ENCODE measurements at regions not wholly inside any gene's neighbourhood (a gene's known extent, or its start where the extent isn't known, plus 50 kb on each side); places are given as distances from the start of the nearest gene placed in this dataset.

DNA sequence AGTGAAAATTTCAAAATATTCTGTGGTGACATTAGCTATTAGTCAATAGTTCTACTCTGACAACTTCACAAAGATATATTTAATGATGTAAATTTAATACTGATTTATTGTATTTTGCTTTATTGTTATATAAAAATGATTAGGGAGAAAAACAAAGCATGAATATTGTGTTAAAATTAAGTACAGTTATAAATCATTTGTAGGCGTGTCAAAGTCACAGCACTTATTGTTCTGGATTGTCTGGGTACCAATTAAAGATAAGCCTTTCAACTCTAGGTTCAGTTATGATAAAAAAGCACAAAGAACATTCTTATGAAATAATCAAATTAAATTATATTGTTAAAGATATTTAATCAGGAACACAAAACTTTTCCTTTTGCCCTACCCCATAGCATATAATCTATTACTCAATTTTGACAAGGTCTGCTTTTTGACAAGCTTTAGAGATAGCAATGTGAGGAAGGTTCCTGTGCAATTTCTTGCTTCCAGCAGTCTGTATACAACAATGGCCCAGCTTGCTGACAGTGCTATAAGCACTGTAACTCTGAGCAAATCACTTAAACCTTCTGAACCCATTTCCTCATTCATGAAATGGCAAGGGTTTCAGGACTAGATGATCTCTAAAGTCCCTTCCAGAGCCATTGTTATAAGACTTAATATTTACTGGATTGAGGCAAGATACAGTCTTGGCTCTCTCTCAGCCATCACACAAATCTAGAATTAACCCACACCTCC, 910.3 kb upstream of the LCORL start:
- no peak for DNase-seq

DNA sequence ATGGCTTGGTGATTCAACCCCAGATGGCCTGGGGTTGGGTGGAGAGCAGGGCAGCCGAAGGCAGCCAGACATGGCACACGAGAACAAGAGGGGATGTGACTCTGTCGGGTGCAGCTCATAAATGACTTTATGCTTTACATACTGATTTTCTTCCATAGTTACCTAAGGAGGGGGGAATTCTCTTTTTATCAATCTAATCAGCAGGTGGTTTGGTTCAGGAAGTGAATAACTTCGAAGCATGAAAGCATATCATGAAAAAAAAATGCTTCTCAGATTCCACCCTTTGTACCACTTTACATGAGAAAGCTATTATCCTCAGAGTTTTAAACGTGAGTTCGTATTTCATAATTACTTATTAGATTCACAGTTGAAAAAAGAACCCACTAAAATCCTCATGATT, 908.9 kb upstream of the LCORL start:
- no peak for DNase-seq

- no peak for DNase-seq
Measured at GRCh38 chr4:18923496-18924161, 902.1 kb upstream of the LCORL start.

GRCh38 chr4:18917689-18918088, 896.1 kb upstream of the LCORL start:
- DNase-seq = no peak

DNA sequence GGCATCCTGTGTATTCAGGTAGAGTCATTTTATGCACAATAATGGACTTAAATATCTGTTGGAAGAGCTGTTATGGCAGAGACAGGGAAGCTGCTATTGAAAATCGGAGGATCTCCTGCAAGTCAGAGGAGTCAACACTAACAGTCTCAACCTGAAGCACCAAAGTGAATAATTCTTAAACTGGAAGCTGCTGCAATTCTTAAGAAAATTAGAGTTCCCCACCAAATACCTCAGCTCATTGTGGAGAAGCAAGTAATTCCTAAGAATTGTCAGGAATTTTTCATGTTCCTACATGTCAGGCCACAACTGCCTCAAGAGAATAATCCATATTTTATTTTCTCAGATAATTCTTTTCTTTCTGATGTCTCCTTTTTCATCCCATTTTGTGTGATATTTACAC, 892.6 kb upstream of the LCORL start:
- no peak for DNase-seq

- no peak for DNase-seq
Measured at GRCh38 chr4:18894928-18895327, 873.4 kb upstream of the LCORL start.

- DNase-seq = no peak
Measured at GRCh38 chr4:18882468-18882867, 860.9 kb upstream of the LCORL start.

GRCh38 chr4:18881556-18881955, 860.0 kb upstream of the LCORL start:
- DNase-seq = no peak

GRCh38 chr4:18880871-18881270, 859.3 kb upstream of the LCORL start:
- no peak for DNase-seq

DNA sequence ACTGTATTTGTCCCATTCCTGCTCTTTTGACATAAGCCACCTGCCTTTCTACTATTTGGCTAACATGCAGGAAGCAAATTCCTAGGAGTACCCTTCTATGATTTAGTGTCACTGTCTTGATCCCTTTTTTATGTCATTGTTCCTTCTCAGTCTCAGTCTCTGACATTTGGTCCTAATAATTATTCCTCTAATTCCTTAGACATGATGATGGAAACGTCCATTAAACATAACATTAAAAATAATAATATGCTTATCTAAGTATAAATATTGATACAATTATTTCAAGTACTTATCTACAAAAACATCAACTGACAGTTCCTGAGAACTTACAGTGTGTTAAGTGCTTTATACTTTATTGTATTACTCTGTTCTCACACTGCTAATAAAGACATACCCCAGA, 857.0 kb upstream of the LCORL start:
- no peak for DNase-seq

GRCh38 chr4:18869166-18869565, 847.6 kb upstream of the LCORL start:
- no peak for DNase-seq

DNA sequence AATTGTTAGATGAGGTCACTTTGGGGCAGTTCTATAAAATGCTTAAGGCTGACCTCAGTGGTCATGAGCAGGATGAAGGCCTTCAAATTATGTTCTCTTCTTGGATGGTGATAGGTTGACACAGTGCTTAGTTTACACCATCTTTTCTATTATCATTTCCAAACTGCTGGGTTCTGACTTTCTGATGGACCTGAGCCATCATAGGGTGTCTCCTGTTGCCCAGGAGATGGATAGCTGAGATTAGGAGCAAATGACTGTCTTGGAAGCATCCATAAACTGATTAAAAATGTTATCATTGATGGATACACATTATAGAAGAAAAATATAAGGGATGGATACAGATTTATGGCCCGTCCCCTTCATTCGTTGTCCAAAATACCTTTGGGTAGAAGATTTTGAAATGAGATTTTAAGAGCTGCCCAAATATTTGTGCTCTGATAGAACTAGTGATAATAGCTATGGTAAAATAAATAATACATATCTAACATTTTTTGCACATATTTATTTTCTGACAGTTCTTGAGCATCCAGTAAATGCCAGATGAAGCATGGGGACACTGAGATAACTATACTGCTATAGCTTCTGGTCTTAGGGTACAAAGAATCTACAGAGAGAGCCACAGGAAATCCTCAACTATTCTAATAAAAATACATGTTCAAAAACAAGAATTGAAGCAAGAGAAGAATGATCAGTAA, 839.4 kb upstream of the LCORL start:
- DNase-seq = no peak

GRCh38 chr4:18859468-18859867, 837.9 kb upstream of the LCORL start:
- DNase-seq = no peak

- no peak for DNase-seq
Measured at GRCh38 chr4:18858229-18858922, 836.8 kb upstream of the LCORL start.

DNA sequence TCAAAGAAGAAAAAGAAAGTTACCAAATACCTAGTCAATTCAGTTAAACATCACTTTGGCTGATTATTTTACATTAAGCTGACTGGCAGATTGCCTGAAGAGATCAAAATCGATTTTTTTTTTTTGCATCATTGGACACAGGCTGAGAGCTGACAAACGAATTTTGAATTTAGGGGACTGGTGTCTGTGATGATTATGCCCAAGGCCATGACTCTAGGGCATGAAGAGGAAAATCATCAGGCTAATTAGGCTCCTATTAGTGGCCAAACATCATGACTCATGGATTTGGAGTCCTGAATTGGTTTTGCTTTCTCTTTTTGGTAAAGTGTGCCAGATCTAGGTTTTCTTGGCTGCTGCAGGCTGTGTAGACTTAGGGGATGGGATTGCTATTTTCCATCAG, 829.3 kb upstream of the LCORL start:
- no peak for DNase-seq

GRCh38 chr4:18847249-18847890, 825.8 kb upstream of the LCORL start:
- no peak for DNase-seq

DNA sequence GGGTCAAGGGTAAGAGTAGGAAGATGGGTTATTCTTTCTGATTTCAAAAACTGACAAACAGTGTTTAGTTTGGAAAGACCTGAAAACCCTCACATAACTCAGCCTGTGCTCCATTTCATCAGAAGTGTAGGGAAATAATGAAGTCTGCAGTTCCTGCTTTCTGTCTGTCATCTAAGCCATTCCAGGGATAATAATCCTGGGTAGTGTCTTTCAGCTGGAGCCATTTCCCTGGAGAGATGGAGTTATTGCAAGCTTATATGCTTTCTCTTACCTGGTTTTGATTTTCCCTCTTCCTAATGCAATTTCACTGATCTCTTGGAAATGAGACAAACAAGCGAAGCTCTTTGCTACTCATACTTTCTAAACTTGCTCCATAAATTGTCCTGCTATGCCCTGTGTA, 824.8 kb upstream of the LCORL start:
- DNase-seq = no peak

- DNase-seq = no peak
Measured at GRCh38 chr4:18844726-18845125, 823.2 kb upstream of the LCORL start.

DNA sequence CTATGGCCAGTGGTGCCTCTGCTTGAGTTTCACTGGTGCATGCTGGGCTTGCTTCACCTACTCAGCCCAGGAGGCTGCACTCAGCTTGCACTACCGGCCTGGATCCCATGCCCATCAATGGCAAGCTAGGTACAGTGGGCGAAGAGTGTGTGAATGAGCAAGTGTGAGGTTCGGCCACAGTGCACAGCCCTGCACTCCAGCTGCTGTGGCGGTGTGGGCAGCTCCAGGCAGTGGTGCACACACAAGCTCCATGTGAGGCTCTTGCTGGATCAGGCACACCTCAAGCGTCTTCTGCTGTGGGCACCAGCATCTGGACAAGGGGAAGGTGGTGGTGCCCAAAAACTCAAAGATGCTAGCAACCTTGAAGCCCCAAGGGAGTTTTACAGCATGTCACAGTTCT, 820.9 kb upstream of the LCORL start:
- no peak for DNase-seq

GRCh38 chr4:18840481-18840880, 818.9 kb upstream of the LCORL start:
- no peak for DNase-seq

- DNase-seq = no peak
Measured at GRCh38 chr4:18816228-18816895, 794.8 kb upstream of the LCORL start.

DNA sequence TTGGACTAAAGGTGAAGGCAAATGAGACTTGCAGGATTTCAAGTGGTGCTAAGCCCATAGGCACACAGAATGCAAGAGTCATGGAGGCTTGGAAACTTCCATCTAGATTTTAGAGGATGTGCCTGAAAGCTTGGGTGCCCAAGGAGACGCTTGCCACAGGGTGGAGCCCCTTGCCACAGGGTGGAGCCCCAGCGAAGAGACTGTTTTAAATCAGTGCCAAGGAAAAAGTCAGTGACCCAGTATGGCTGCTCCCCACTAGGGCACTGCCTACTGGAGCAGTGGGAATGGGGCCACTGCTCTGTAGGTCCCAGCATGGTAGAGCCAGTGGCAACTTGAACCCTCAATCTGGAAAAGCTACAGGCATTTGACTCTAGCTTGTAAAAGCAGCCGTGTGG, 794.2 kb upstream of the LCORL start:
- DNase-seq = no peak

Data from activated naive CD4-positive, alpha-beta T cell treated with Interleukin-2 at 50 U/mL for 16 hours (primary cell).